ENCODE measurements at regions not wholly inside any gene's neighbourhood (a gene's known extent, or its start where the extent isn't known, plus 50 kb on each side); places are given as distances from the start of the nearest gene placed in this dataset.

GRCh38 chr6:105759015-105759414 is 327.1 kb upstream of the PRDM1 start:
- TF ChIP-seq CTCF (IDR thresholded peaks at IDR 0.05; ENCODE audit: low read depth, low read length, missing input control), result no peak
- no peak for TF ChIP-seq REST (IDR thresholded peaks at IDR 0.05)
